Peyer's patch (tissue), 4 donors: ENCODE measurements at regions not wholly inside any gene's neighbourhood (a gene's known extent, or its start where the extent isn't known, plus 50 kb on each side); places are given as distances from the start of the nearest gene placed in this dataset.

Source experiments
- POLR2A ChIP-seq, 2 donors: fragments of 450-650 bp; IDR thresholded peaks; one replicate each; pipeline ENCODE4 v1.5.1; 2017; ENCODE audit warnings: antibody characterized with exemption in 2 of 2, mild to moderate bottlenecking in 2 of 2, moderate library complexity in 2 of 2
- TF ChIP-seq, protein P1 (sequence below), 6 experiments: fragments of 450-650 bp in 4 of 6; fragments of 200-600 bp in 2 of 6; sonication (generic) in 1 of 6; IDR thresholded peaks; one replicate each; pipeline ENCODE4 v1.5.1; 2017 to 2019; ENCODE audit warnings: antibody characterized with exemption in 6 of 6, mild to moderate bottlenecking in 3 of 6, moderate library complexity in 1 of 6

GRCh38 chr6:56897789-56898529 is 56.9 kb upstream of the BEND6 start:
- TF ChIP-seq, protein P1, sequence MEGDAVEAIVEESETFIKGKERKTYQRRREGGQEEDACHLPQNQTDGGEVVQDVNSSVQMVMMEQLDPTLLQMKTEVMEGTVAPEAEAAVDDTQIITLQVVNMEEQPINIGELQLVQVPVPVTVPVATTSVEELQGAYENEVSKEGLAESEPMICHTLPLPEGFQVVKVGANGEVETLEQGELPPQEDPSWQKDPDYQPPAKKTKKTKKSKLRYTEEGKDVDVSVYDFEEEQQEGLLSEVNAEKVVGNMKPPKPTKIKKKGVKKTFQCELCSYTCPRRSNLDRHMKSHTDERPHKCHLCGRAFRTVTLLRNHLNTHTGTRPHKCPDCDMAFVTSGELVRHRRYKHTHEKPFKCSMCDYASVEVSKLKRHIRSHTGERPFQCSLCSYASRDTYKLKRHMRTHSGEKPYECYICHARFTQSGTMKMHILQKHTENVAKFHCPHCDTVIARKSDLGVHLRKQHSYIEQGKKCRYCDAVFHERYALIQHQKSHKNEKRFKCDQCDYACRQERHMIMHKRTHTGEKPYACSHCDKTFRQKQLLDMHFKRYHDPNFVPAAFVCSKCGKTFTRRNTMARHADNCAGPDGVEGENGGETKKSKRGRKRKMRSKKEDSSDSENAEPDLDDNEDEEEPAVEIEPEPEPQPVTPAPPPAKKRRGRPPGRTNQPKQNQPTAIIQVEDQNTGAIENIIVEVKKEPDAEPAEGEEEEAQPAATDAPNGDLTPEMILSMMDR (IDR thresholded peaks at IDR 0.05): no peak
- TF ChIP-seq POLR2A (IDR thresholded peaks at IDR 0.05): no peak
